Lung microvascular endothelial cell (primary cell): ENCODE measurements at regions not wholly inside any gene's neighbourhood (a gene's known extent, or its start where the extent isn't known, plus 50 kb on each side); places are given as distances from the start of the nearest gene placed in this dataset.

Experiments
- DNase-seq, 2 donors: peaks; one replicate each; pipeline versions ENCODE4 v3.0.0 to v3.0.0-alpha.2; 2010; ENCODE audit warnings: low read depth in 2 of 2

DNA sequence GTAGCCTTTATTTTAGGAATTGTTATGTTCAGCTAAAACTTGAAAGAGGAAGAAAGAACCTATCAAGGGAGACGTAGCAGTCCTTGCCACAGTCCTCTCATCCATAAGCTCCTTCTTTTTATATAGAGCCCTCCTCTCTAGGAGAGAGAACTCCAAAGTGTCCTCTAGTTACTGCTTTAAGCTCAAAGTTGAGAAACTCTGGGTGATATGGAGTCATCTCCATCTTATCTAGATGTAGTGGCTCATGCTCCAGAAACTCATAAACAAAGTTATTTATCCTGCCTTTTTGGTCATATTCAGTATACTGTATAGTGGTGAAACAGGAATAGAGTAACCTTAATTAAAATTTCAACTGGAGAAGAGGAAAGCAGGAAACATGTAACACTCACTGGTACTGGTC is 90.4 kb upstream of the ATF7IP start:
- DNase-seq: no peak

DNA sequence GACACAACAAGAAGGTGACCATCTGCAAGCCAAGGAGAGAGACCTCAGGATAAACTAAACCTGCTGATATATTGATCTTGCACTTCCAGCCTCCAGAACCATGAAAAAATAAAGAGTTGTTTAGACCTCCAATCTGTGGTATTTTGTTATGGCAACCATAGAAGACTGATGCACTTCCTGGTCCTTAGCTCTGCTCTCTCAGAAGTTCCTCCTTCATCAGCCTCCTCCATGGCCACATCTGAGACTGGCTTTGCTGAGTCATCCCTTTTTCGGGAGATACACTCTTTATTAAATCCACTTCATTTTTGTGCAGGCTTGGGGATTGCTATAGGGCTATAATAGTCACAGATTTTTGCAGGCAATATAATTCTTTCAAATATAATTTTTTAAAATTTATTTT is 89.6 kb upstream of the ATF7IP start:
- no peak for DNase-seq

DNA sequence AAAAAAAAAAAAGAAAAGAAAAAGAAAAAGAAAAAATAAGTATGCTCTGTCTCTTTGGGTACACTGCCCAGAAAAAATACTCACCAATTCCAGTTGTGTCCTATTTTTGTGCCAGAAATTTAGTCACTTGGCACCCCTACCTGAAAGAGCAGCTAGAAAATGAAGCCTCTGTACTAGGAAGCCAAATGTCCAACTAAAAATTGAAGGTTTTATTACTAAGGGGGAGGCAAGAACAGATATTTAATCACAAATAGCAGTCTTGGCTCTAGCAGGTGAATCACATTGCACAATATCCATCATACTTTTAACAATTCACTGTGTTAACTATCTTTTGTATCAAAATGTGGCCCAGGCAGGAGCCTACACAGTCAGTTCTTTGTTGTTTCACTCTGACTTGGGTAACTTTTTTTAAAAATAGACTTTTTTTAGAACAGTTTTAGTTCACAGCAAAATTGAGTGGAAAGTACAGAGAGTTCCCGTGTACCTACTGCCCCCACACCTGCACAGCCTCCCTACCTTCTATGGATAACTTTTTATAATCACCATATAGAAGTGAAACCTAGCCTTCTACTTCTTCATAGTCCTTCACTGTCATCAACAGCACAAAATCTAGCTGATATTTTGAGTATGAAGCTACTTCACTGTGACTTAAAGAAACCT is 87.1 kb upstream of the ATF7IP start:
- DNase-seq: no peak

DNA sequence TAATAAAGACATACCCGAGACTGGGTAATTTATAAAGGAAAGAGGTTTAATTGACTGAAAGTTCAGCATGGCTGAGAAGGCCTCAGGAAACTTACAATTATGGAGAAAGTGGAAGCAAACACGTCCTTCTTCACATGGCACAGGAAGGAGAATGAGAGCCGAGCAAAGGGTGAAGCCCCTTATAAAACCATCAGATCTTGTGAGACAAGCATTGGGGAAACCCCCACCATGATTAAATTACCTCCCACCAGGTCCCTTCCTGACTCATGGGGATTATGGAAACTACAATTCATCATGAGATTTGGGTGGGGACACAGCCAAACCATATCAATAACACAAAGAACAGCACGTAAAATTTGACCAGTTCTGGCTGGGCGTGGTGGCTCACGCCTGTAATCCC is 85.6 kb upstream of the ATF7IP start:
- no peak for DNase-seq

DNA sequence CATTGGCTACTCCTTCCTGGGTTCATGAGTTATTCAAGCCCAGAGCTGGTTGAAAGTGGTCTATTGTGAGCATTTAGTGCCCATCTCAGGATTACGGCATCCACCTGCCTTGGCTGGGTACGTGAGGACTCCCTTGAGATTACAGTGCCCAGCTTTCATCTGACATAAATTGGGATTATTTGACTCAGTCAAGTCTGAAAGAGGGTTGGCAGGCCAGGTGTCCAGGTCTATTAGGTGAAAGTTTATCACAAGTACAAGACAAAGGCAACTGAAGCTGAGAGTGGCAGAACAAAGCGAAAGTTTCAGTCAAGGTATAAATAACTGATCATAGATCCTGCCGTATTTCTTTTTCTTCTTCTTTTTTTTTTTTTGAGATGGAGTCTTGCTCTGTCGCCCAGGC is 84.6 kb upstream of the ATF7IP start:
- no peak for DNase-seq

DNA sequence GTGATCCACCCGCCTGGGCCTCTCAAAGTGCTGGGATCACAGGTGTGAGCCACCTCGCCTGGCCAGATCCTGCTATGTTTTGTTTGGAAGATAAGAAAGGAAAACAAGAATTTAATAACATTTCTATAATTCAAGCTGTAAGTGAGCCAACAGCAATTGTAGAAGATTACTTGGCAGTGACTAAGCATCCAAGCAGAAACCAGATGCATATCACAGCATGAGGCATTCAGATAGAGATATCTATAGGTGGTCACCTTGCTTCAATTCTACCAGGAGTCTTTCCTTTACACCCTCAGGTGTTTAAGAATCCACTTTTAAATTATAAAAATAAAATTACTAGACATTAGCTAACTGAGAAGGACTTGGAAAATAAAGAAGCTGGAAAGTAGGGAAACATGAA is 83.9 kb upstream of the ATF7IP start:
- no peak for DNase-seq

DNA sequence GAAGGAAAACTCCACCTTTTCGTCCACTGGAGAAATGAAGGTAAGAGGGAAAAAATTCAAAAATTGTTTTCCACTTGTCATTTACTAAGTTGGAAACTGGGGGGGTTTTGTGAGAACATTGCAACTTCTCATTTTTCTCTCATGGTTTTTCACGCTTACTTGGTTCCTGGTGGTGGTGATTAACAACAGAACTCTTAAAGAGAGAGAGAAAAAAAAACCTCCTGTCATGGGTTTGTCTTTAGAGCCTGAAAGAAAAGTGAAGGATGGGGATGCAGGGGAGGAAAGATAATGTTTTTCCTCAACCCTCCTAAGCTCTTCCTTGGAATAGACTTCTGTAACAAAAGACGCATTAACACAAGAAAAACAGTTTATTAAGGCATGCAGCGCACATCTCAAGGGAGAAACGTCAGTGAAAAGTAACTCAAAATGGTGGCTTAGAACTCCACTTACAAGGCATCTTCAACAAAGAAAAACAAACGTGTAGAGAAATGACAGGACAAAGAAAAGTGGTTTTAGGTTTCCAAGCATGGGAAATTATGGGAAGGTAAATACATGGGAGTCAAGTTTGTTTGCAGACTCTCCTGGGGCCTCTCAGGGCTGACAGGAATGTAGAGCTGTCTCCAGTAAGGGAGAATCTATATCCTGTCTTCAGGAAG is 81.9 kb upstream of the ATF7IP start:
- no peak for DNase-seq

DNA sequence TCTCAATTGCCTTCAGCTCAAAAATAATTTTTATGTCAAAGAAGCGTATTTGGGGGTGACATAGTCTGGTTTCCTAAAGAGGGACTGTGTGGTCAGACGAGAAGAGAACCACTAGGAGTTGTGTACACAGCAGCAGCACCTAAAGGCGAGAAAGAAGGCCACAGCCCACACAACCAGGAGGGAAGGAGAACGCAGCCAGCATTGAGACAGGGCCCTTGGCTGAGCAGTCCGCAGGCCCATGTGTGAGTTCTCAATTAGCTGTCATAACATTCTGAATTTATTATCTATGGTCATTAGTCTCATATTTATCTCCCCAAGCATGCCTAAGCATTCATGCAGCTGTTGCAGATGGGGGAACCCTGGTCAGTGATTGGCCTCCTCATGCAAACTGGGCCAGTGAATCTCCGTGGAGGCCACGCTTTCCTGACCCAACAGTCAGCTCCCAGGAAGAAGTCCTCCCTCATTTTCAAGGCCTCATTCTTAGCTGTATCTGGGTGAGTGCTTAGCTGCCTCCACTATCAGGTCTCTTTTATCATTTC is 81.2 kb upstream of the ATF7IP start:
- DNase-seq: no peak

DNA sequence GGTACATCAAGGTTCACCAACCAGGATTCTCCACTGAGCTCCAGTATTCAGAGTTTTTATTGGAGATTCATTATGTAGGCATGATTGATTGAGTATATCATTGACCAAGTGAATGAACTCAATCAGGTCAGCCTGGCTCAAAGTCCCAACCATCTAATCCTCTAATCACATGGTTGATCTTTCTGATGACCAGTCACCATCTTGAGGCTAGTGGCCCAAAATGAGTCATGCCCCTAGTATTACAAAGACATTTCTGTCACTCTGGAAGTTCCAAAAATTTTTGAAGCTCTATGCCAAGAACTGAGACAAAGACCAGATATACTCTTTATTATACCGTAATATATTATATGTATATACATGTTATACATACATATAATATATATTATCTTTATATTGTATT is 75.9 kb upstream of the ATF7IP start:
- no peak for DNase-seq

DNA sequence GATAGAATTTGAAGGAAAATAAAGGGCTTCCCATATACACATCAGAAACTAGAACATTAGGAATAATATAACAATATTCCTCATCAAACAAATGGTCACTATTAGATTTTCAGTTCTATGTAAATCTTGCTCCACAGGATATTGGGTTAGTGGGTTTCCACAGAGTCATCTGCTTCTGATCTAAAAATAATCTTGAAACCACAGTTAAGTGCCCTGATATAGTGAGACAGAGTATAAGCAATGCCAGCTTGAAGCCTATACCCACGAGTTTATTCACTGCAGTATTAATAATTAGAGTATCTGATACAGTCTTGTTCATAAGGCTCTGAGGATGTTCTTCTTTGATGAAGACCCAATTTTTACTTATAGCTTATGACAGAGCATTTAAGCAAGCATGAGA is 74.5 kb upstream of the ATF7IP start:
- DNase-seq: no peak

DNA sequence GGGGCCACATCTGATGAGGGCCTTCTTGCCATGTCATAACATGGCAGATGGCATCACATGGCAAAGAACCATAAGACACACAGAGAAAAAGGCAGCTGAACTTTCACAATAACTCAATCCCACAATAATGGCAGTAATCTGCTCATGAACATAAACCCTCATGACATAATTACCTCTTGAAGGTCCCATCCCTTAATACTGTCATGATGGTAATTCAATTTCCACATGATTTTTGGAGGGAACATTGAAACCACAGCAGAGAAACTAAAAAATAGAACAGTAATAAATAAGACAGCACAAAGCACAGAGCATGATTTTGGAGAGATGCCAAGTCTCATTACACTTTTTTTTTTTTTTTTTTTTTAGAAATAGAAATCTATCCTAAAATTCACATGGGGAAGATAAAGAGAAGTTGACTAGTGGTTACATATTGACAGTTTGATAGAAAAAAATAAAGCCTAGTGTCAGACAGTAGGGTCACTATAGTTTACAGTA is 61.8 kb upstream of the ATF7IP start:
- peak in 1 of 2 donors; percentile 7 for DNase-seq

DNA sequence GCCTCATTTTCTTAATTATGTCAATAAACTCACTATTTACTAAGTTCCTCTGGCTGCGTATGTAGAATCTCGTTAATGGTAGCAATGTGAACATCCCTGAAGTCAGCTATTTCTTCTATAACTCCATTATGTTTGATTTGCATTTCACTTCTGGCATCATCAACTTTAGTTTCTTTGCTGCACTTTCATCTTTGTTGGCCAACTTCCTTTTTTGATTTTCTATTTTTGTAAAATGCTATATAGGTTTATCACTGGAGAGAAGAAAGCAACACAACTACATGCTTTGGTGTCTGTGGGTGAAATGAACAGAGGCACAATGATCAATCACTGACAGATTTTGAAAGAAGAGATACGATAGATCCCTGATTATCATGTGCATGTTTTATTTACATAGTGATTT is 58.5 kb upstream of the ATF7IP start:
- no peak for DNase-seq

DNA sequence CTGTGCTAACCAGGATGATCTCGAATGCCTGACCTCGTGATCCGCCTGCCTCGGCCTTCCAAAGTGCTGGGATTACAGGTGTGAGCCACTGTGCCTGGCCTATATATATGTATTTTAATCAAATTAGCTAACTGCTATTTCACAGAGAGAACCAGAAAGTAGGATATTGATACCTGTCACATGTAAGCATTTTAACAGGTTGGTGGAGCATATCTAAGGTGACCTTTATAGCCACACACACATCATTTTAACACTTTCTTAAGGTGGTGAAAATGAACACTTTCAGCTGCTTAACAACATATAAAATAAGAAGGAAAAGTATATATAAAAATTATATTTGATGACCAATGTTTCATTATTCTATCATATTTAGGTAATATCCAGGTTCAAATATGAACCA is 57.0 kb upstream of the ATF7IP start:
- DNase-seq: no peak

DNA sequence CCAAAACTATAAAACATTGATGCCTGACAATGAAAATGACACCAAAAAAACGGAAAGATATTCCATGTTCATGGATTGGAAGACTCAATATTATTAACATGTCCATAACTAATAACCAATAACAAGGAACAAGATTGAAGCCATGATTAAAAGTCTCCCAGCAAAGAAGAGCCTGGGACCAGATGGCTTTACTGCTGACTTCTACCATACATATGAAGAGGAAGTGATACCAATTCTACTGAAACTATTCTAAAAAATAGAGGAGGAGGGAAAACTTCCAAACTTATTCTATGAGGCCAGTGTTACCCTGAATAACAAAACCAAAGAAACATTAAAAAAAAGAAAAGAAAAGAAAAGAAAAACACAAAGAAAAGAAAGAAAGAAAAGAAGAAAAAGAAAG is 54.6 kb upstream of the ATF7IP start:
- DNase-seq: no peak

DNA sequence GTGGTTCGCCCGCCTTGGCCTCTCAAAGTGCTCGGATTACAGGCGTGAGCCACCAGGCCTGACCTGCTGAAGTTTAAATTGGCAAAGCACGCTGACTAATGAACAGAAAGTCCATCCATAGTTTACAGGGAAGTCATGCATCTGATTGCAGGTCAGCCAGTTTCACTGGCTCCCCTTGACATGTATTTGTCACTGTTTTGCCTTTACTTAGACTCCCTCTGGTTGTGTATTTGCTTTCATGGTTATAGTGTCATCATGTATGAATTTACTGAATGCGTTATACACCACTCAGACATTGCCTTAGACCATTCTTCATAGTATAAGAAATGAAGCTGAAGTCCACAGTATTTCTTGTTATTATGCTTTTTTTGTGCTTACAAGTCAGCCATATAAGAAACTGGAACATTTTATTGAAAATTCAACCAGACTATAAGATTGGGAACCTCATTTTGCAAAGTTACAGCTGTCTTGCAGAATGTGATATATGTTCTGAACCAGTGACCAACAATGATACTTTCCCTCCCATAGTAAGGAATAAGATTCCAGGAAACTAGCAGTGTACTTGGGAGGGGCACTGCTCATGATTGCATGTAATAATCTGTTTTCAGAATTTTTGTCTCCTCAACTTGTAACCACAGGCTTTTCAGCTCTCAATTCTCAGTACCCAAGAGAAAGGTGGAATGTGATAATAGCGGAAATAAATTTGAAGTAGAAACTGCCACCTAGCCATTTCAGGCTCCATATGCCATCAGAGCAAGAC is 51.9 kb upstream of the ATF7IP start:
- no peak for DNase-seq

DNA sequence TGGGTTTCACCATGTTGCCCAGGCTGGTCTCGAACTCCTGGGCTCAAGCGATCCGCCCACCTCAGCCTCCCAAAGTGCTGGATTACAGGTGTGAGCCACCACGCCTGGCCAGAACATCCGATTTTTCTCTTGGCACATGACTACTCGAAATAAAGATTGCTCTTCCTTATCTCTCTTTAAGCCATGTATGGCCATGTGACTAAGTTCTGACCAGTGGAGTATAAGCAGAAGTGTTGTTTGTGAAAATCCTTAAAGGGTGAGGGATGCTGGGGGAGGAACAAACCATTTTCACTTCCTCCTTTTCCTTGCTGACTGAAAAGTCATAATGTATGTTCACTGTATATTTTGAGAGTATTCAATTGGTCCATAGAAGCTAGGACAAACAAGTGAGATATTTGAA is 50.7 kb upstream of the ATF7IP start:
- no peak for DNase-seq

DNA sequence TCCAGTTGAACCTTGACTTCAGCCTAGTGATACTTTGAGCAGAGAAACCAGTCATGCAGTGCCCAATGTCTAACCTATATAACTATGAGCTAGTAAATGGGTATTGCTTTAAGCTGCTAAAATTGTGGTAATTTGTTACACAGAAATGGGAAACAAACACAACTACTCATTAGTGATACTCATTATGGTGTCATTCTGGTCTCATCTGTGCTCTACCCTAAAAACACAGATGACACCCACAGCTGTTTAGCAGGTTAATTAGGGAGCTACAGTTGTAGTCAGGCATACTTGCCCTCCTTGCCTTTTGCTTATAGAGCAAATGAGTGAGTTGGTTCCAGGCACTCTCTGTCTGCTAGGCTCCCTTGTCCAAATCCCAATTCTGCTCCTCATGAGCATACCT is 50.0 kb upstream of the ATF7IP start:
- DNase-seq: no peak
